Activated CD4-positive, CD25-positive, alpha-beta regulatory T cell (primary cell): ENCODE measurements at regions not wholly inside any gene's neighbourhood (a gene's known extent, or its start where the extent isn't known, plus 50 kb on each side); places are given as distances from the start of the nearest gene placed in this dataset.

ENCODE experiments used
- DNase-seq, 4 experiments: peaks; one replicate each; lab custom pipeline; 2025; lab: John Stamatoyannopoulos, UW

DNA sequence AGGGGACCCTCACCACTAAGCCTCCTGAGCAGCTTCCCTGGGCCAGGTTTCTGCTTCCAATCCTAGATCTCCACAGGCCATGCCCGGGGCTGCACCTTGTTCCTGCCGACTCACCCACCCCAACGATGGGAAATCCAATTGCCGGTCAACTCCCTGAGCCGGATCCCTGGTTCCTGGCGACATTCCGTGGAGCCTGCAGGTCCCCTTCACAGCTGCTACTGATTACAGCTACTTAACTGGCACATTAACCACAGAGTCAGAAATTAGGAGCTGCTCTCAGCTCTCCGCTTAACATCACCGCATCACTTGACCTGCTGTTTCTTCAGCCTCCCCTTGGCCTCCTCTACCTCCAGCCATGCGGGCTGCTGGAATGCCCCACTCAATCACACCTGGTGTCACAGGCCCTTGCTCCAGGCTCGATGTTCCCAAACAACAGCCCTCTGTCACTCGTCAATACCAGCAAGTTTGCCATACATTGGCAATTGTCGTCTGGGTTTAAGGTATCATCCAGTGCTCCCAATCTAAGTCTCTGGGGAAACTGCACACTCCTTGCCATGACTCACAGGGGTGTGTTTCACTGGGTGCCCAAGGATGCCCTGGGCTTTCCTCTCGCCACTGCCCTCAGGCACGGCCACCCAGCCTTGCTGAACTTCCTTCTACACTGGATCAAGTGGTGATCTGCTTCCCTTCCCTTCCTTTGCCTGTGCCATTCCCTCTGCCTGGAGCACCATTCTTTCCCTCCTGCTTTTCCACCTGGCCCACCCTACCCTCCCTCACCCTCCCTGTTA is 181.0 kb downstream of the MN1 start:
- DNase-seq: no peak

- no peak for DNase-seq
Observed at GRCh38 chr22:27621486-27622070, 180.0 kb downstream of the MN1 start.

DNA sequence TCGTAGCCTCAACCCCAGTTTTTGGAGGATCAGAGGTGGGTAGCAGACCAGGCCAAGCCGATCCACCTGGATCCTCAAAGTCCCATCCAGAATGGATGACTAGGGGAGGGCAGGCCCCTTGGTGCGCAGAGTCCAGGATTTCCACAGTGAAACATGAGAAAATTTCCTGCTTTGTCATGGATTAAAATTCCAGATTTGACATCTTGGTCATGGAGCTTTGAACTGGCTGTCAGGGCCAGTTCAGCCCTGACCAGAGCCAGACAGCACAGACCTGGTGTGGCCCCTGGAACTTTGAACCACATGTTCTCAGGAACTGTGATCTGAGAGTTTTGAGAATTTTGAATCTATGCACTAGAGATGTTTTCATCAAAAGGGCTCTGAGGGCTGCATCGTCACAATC is 177.5 kb downstream of the MN1 start:
- DNase-seq: no peak

DNA sequence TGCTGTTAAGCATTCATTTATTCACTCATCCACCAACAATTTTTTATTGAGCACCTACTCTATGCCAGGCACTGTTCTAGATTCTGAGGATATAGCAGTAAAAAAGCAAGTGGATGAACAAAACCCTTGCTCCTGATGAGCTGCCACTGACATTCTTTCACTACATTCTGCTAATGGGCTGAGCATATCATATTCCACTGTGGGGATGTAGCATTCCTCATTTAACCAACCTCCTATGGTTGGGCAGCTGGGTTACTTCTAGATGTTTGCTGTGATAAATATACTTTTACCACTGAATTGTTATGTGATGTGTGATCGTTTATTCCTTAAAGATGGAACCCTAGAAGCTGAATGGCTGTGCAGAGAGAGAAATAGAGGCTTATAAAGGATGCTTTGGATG is 176.9 kb downstream of the MN1 start:
- no peak for DNase-seq

DNA sequence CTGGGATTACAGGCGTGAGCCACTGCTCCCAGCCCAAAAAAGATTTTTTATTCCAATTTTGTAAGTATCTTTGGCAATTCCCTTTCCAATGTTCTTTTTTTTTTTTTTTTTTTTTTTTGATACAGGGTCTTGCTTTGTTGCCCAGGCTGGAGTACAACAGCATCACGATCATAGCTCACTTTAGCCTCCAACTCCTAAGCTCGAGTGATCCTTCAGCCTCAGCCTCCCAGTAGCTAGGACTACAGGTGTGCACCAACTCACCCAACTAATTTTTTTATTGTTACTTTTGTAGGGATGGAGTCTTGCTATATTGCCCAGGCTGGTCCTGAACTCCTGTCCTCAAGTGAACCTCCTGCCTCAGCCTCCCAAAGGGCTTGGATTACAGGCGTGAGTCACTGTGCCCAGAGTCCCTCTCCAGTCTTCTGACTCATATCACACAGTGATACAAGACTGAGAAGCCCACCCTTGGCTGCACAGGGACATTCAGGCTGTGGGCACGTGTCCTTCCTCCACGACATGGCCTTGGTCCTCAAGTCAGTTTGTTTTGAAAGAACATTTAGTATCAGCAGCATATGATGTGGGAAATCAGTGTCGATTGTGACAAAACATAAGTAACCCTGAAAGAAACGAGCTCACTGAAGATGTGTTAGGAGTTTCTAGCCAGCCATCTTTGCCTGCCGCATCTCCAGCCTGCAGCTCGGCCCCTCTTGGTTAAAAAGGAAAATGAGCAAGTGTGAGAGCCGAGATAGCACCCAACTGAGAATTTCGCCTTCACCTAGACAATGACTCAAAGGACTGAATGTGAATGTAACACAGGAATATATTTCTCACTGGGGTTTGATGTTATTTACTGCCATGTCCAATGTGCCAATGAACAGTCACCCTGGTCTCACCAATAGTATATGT is 175.5 kb downstream of the MN1 start:
- no peak for DNase-seq

DNA sequence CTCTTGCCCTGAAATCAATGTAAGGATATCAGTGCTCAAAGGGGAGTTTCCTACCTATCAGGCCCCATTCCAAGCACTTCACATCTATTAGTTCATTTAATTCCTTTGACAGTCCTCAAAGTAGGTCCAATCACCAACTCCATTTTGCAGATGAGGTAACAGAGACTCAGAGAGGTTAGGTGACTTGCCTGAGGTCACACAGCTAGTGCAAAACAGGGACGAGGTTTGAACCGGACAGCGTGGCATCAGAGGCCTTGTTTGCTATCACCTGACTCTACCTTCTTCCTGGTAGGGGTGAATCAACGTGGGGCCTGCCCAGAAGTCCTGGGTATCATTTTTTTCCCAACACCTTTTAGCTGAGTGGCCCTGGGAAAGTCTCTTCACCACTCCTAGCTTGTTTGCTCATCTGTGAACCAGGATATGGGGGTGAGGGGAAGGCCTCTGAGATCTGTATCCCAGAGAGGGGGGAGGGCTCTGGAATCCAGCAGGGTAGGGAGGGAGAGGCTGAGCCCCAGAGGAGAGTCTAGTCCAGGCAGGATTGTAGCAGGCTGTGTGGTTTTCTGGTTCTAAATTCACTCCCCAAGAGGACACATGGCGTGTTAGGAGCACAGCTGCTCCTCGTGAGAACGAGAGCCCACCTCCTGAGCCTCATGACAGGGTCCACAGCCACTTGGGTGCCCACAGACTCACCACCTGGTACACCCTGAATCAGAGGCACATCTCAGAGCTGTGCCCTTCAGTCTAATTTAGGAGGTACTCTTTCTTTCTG is 174.7 kb downstream of the MN1 start:
- no peak for DNase-seq

DNA sequence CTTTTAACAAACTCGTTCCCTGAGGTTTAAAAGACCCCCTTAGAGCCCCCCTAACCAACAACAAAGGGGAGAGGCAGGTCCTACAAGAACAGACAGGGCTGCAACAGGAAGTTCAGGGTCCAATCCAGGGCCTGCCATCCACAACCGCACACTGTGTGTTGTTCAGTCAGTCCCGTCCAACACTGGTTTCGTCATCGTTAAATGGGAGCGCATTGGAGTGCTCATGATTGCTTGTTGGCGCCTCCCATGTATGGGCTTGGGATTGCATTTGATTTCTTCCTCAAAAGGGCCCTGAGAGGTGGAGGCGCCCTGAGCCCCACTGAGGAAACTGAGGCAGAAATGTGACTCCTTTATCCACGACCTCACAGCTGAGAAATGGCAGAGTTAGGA is 174.1 kb downstream of the MN1 start:
- DNase-seq: no peak

GRCh38 chr22:27627901-27628300 is 173.7 kb downstream of the MN1 start:
- no peak for DNase-seq

DNA sequence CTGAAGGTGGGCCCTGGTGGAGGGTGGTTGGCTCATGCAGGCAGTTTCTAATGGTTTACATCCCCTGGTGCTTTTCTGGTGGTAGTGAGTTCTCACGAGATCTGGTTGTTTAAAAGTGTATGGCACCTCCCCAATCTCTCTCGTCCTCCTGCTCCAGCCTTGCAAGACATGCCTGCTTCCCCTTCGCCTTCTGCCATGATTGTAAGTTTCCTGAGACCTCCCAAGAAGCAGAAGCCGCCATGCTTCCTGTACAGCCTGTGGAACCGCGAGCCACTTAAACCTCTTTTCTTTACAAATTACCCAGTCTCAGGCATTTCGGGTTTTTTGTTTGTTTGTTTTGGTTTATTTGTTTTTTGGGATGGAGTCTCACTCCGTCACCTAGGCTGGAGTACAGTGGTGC is 173.2 kb downstream of the MN1 start:
- no peak for DNase-seq

- DNase-seq: no peak
Observed at GRCh38 chr22:27628891-27629631, 172.5 kb downstream of the MN1 start.

- no peak for DNase-seq
Observed at GRCh38 chr22:27629908-27630673, 171.5 kb downstream of the MN1 start.

- DNase-seq: no peak
Observed at GRCh38 chr22:27630754-27631153, 170.8 kb downstream of the MN1 start.

- DNase-seq: no peak
Observed at GRCh38 chr22:27631641-27632040, 169.9 kb downstream of the MN1 start.

DNA sequence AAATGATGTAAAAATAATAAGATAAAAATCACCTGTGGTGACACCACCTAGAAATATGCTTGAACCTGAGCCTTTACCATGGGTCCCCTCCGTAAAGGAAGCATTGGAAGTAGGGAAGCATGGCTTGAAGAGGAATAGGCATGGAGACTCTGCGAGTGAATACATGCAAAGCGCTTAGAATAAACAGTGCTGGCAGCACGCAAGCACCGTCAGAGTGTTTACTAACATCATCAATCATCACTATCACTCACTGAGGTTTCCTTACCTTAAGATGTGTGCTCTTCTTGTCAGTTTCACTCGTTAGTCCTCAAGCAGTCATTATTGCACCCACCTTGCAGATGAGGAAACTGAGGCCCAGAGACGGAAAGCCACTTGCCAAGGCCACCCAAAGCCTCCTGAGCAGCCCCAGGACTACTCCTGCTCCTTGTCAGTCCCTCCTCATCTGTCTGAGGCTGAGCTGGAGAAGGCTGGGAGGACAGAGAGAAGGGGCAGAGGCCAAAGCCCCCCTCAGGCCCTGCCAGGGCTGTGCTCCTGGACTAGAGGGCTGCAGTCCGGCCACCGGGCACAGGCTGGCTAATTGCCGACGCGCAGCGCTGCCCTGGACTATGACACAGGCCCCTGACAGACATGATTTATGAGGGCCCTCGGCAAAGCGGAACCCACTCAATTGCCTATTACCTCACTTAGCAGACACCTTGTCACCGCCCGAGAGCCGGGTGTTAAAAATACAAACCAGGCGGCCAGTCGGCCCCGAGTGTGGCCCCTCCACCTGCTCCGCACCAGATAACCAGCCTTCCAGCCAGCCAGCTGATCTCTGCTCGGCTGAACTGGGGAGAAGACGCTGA is 168.9 kb downstream of the MN1 start:
- no peak for DNase-seq

DNA sequence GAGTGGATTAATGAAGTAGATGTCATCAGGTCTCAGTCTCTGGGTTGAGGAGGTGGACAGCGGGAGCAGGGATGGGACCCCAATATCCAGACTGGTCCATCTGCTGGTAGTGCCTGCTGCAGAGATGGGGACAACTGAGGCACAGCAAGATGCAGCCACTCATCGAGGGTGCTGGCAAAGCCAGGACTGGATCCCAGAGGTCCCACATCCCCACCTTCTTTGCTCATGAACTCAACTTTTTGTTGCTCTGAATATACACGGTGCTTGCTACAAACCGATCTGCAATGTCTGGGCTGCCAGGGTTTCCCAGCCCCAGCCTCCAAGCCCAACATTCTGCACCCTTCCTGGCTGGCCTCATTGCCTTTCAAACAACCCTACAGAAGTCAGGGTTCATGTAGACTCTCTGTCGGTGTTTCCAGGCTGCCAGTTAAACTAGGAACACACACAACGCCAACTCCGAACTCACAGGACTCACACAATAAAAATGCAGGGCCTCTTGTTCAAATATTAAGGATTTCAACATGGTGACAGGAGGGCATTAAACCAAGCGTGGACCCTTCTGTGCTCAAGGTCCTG is 168.2 kb downstream of the MN1 start:
- DNase-seq: no peak

DNA sequence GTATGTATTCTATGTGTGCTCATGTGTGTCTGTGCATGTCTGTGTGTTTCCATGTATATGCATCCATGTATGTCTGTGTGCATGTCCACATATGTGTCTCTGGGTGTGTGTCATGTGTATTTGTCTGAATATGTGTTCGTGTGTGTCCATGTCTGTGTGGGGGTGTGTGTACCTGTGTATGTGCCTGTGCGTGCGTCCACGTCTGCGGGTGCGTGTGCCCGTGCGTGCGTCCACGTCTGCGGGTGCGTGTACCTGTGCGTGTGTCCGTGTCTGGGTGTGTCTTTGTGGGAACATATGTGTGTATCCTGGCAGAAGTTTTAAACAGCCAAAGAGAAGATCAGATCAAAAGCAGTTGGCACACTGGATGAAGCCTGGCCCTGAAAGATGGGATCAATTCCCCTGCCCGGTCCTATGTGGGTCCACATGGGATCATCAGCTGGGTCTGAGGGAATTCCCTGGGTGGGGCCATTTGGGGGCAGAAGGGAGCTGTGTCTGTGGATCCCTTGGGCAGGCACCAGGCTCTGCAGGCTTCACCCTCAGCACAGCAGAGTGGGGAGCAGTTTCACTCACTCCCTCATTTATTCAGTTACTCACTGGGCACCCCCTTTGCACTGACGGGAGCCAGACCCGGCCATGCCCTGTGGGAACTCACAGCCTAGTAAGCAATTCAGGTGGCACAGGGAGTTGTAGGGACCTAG is 167.4 kb downstream of the MN1 start:
- DNase-seq: no peak

DNA sequence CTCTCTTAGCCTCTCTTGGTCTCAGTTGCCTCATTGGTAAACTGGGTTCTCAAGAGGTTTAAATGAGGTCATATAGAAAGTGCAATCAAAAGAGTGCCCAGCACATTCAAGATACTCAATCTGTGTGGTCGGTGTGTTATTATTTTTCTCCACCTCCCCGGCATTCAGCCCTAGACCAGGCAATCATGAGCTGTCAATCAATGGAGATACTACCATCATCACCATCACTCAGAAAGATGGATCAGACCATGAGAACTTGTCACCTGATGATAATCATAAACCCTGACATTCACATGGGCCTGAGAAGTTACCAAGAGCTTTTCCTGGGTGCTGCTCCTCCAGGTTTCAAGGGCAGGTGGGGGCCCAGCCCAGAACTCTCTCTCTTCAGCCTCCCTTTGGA is 166.1 kb downstream of the MN1 start:
- no peak for DNase-seq

DNA sequence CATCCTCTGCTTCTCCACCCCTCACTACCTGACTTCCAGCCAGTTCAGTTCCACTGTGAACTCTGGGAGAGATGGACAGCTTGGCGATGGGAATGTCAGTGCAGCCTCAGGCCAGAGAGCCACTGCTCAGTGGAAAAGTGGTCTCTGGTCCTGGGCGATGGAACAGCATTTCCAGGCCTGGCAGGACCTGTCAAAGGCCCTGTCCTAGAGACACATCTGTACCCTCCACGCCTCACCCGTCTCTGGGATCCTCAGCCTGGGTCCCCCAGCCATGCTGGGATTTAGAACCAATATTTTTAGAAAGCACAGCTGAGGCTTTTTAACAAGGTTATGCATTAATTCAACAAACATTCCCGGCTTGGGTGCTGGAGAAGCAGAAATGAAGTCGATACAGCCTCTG is 165.7 kb downstream of the MN1 start:
- no peak for DNase-seq
